Suprapubic skin (tissue), 4 donors: ENCODE measurements at regions not wholly inside any gene's neighbourhood (a gene's known extent, or its start where the extent isn't known, plus 50 kb on each side); places are given as distances from the start of the nearest gene placed in this dataset.

Experiments
- CTCF ChIP-seq, 2 donors: fragments of 200-600 bp in 1 of 2; fragments of 450-650 bp in 1 of 2; sonication (generic) in 1 of 2; IDR thresholded peaks; one replicate each; pipeline ENCODE4 v1.5.1; 2016 to 2019; ENCODE audit warnings: antibody characterized with exemption in 2 of 2, mild to moderate bottlenecking in 1 of 2, moderate library complexity in 1 of 2
- EP300 ChIP-seq: sonication (generic); formaldehyde crosslinking; IDR thresholded peaks from one replicate; pipeline ENCODE4 v1.6.1; 2017; ENCODE audit warnings: antibody characterized with exemption
- POLR2A ChIP-seq, 2 donors: fragments of 450-650 bp; IDR thresholded peaks; one replicate each; pipeline ENCODE4 v1.6.1; 2017; ENCODE audit warnings: antibody characterized with exemption in 2 of 2, mild to moderate bottlenecking in 2 of 2, moderate library complexity in 2 of 2
- POLR2AphosphoS5 ChIP-seq, 3 donors: sonication (generic); formaldehyde crosslinking; IDR thresholded peaks; one replicate each; pipeline ENCODE4 v1.6.1; 2017; ENCODE audit warnings: antibody characterized with exemption in 3 of 3

GRCh38 chr1:222196736-222197135 lies 351.2 kb downstream of the HHIPL2 start:
- TF ChIP-seq CTCF (IDR thresholded peaks at IDR 0.05) (no peak), POLR2AphosphoS5 (IDR thresholded peaks at IDR 0.05) (no peak), POLR2A (IDR thresholded peaks at IDR 0.05) (no peak), EP300 (no peak)
